ENCODE measurements at regions not wholly inside any gene's neighbourhood (a gene's known extent, or its start where the extent isn't known, plus 50 kb on each side); places are given as distances from the start of the nearest gene placed in this dataset.

GRCh38 chr3:94307588-94307987 is 244.7 kb downstream of the NSUN3 start:
- no peak for TF ChIP-seq CTCF (conservative IDR thresholded peaks at IDR 0.05; ENCODE audit: low read depth, low read length)
- no peak for TF ChIP-seq EZH2 (IDR thresholded peaks at IDR 0.05; ENCODE audit: borderline replicate concordance, low read depth, low read length, poor library complexity, severe bottlenecking)

Measured in A673 (cell line).